GM12891 (cell line): ENCODE measurements at regions not wholly inside any gene's neighbourhood (a gene's known extent, or its start where the extent isn't known, plus 50 kb on each side); places are given as distances from the start of the nearest gene placed in this dataset.

Experiments used
- DNase-seq: peaks from one replicate; pipeline ENCODE4 v3.0.0; 2011; ENCODE audit warnings: low spot score; ENCODE audit not compliant: insufficient read length
- FAIRE-seq: peaks from 2 replicates; lab custom pipeline; 2011; peaks lifted over from hg19 to GRCh38; lab: Jason Lieb, UNC
- PAX5 ChIP-seq: IDR thresholded peaks from 2 replicates; pipeline ENCODE4 v1.6.1; 2011; ENCODE audit warnings: low read length, moderate library complexity, mild to moderate bottlenecking; ENCODE audit not compliant: insufficient read depth, severe bottlenecking
- POLR2A ChIP-seq: IDR thresholded peaks from 2 replicates; pipeline ENCODE4 v1.6.1; 2011; ENCODE audit warnings: low read depth, low read length, control low read depth
- POLR2AphosphoS5 ChIP-seq: IDR thresholded peaks from 2 replicates; pipeline ENCODE4 v1.6.1; 2011; ENCODE audit warnings: low read depth, low read length, control low read depth
- POU2F2 ChIP-seq: IDR thresholded peaks from 2 replicates; pipeline ENCODE4 v1.6.1; 2011; ENCODE audit warnings: low read depth, mild to moderate bottlenecking, control low read depth, low read length, moderate library complexity
- SPI1 ChIP-seq: IDR thresholded peaks from 2 replicates; pipeline ENCODE4 v1.6.1; 2011; ENCODE audit warnings: low read depth, low read length, control low read depth
- TAF1 ChIP-seq: IDR thresholded peaks from 2 replicates; pipeline ENCODE4 v1.6.1; 2011; ENCODE audit warnings: low read depth, low read length, control low read depth

DNA sequence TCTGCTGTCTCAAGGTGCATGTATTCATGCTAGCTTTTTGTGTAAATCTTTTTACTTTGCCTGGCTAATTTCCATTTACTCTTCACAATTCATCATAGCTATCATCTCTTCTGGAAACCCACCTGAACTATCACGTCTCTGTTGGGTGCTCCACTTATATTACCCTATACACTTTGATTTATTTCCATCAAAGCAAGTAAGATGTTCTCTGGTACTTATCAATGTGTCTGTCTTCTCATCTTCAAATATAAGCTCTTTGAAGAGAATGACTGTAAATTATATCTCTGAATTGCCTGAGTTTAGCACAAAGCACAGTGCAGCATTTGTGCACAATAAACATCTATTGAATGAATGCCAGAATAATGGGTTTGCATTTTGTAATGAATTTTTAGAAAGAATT lies 1129.7 kb downstream of the LRFN5 start:
- TF ChIP-seq POLR2A = no peak
- no peak for TF ChIP-seq SPI1
- TF ChIP-seq PAX5 = no peak
- no peak for TF ChIP-seq POU2F2
- TF ChIP-seq TAF1 = no peak
- TF ChIP-seq POLR2AphosphoS5 = no peak
- FAIRE-seq = no peak
- DNase-seq = no peak

DNA sequence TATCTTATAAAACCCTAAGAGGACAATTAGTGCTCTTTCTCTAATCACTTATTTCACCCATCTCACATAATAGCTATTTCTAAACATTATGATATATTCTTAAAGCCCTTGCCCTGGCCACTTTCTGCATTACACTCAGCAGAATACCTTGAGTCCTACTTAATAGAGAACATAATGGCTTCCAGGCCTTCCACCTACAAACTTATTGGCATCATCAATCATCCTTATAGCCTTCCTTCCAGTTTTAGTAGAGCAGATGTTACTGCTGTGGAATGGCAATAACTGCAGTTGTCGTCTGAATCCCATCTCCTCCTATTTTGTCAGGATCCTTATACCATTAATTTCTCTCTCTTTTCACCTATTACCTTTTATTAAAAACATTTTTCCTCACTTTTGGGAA lies 1127.4 kb downstream of the LRFN5 start:
- no peak for FAIRE-seq
- DNase-seq = no peak
- TF ChIP-seq TAF1 (no peak), POLR2AphosphoS5 (no peak), PAX5 (no peak), POLR2A (no peak), SPI1 (no peak), POU2F2 (no peak)

DNA sequence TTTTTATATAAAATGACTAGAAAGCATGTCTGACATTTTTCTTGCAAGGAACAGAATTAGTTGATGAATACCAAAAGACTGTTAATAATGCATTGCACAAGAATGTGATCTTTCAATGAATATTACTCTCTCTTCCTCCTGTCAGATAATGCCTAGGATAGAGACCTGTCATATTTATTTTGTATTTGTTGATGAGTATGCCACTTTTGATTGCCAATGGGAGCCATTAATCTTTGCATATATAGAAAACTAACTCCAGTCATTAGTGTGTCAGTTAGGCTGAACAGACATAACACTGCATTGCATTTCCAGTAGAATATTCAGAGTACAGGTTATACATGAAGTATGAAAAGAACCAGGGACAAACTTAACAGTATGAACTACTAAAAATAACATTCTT lies 1125.3 kb downstream of the LRFN5 start:
- FAIRE-seq (no peak), DNase-seq (no peak)
- TF ChIP-seq POLR2AphosphoS5 (no peak), POU2F2 (no peak), SPI1 (no peak), POLR2A (no peak), TAF1 (no peak), PAX5 (no peak)

DNA sequence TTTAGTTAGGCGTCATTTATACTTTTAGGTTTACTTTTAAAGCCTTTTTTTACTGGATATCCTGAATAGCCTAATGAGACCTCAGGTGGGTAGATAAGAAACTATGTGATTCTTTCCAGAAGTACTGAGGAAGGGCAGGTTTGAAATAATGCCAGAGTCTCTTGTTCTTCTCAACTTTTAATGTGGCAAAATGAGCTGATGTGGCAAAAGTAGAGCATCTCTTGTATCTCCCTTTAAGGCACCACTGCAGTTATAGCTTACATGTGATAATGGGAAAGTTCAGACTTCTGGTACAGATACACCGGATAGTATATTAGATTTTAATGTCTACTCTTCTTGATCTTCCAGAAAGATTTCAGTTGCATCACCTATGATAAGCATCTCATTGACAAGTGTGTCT lies 1124.8 kb downstream of the LRFN5 start:
- TF ChIP-seq PAX5 (no peak), POU2F2 (no peak), POLR2AphosphoS5 (no peak), TAF1 (no peak), SPI1 (no peak), POLR2A (no peak)
- FAIRE-seq (no peak), DNase-seq (no peak)

DNA sequence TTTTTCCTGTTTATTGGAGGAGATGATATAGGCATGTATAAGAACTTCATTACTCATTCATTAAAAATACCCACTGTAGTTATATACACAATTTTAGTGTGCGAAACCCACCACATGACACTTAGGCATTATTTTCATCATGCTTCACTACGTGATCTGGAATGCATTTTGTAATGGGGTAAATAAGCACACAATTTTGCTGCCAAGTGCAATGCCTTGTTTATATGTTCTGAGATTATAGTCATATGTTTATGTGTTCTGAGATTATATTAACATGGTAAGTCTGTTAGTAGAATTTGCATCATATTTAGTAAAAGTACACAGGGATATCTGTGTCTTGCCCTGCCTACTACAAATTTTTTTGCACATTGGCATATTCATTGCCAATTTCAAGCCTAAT lies 1123.0 kb downstream of the LRFN5 start:
- TF ChIP-seq PAX5 (no peak), POU2F2 (no peak), TAF1 (no peak), POLR2AphosphoS5 (no peak), POLR2A (no peak), SPI1 (no peak)
- no peak for FAIRE-seq
- no peak for DNase-seq

DNA sequence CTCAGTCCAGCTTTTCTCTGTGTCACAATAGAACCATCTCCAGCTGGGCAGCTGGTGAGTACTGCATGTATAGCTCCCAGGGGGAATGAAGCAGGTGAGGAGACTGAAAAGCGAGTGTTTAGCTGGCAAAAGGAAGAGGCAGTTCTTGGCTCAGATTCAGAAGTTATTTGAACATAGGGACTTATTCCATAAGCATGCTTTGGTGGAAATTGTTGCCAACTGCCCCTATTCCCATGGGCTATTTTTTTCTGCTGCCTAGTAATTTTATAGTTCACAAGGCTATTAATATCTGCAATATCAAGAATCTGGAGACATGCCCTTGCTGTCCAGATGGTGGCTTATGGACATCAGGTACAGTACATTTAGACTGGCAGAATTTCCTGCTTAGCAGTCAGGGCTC lies 1112.7 kb downstream of the LRFN5 start:
- FAIRE-seq (no peak), DNase-seq (no peak)
- TF ChIP-seq POU2F2 (no peak), TAF1 (no peak), POLR2A (no peak), SPI1 (no peak), PAX5 (no peak), POLR2AphosphoS5 (no peak)

DNA sequence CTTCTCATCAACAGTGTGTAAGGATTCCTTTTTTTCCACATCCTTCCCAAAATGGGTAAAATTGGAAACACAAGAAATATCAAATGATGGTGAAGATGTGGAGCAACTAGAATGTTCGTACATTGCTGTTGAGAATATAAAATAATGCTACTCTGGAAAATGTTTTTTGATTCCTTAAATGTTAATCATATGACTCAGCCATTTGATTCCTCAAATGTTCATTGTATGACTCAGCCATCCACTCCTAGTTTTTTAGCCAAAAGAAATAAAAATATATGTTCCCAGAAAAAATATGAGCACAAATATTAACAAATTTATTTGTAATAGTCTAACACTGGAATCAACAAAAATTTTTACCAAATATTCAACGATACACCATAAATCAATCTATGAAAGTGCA lies 1108.6 kb downstream of the LRFN5 start:
- DNase-seq (no peak), FAIRE-seq (no peak)
- TF ChIP-seq POU2F2 = no peak
- TF ChIP-seq POLR2A = no peak
- TF ChIP-seq SPI1 = no peak
- TF ChIP-seq PAX5 = no peak
- TF ChIP-seq POLR2AphosphoS5 = no peak
- no peak for TF ChIP-seq TAF1

DNA sequence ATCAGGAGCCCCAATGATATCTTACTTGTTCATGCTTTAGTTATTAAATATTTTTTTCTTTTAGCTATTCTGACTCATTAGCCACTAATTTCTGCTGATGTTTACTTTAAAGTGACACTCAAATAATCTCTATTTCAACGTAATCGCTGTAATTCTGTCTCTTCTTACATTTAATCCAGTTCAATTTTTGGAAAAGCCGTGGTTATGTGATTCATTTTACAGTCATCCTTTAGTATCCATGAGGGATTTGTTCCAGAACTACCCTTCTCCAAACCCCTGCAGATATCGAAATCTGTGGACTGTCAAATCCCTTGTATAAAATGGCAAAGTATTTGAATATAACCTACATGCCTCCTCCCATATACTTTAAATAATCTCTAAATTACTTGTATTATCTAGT lies 1103.4 kb downstream of the LRFN5 start:
- FAIRE-seq = no peak
- TF ChIP-seq POU2F2 (no peak), PAX5 (no peak), SPI1 (no peak), TAF1 (no peak), POLR2AphosphoS5 (no peak), POLR2A (no peak)
- no peak for DNase-seq

DNA sequence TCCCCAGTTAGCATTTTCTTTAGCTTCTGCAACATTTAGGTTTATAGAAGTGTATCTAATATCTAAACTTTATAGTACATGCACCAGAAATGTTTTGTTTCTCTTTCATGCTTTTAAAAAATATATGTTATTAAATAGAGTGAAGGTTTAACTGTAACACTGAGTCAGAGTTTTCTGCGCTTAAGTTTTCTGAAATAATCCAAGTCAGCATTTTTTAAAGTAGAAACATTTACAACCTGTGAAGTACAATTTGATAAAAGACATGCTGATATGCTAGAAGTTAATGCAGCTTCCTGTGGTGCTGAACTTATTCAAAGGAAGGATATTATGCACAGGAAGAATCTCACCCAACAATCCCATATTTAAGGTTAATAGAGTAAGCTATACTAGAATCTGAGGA lies 1096.8 kb downstream of the LRFN5 start:
- no peak for FAIRE-seq
- DNase-seq = no peak
- no peak for TF ChIP-seq PAX5
- TF ChIP-seq SPI1 = no peak
- no peak for TF ChIP-seq TAF1
- no peak for TF ChIP-seq POLR2AphosphoS5
- no peak for TF ChIP-seq POLR2A
- TF ChIP-seq POU2F2 = no peak

DNA sequence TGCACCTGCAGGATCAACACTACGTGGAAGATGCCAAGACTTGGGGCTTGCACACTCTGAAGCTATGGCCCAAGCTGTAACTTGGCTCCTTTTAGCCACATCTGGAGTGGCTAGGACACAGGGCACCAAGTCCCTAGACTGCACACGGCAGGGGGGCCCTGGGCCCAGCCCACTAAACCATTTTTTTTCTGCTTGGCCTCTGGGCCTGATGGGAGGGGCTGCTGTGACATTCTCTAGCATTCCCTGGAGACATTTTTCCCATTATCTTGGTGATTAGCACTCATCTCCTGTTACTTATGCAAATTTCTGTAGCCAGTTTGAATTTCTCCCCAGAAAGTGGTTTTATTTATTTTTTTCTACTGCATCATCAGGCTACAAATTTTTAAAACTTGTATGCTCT lies 1080.7 kb downstream of the LRFN5 start:
- no peak for FAIRE-seq
- TF ChIP-seq PAX5 (no peak), POU2F2 (no peak), TAF1 (no peak), POLR2A (no peak), SPI1 (no peak)
- DNase-seq = no peak

DNA sequence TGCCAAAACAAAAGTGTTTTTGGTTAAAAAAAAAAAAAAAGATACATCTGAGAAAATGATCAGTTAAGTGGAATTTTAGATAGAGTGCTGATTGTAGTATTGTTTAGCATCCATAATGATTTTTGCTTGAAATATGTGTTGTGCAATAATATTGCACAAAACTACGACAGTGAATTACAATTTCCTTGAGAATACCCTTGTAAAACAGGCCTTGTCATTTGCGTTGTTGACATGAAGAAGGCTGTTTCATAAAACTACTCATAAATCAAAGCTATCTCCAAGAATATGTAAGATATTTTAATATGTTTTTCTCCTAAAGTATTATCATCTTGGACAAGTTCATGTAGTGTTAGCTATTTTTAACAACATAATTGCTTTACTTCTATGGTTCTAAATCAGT lies 1077.0 kb downstream of the LRFN5 start:
- no peak for FAIRE-seq
- no peak for TF ChIP-seq POU2F2
- no peak for TF ChIP-seq TAF1
- DNase-seq = no peak
